ENCODE measurements at regions not wholly inside any gene's neighbourhood (a gene's known extent, or its start where the extent isn't known, plus 50 kb on each side); places are given as distances from the start of the nearest gene placed in this dataset.

GRCh38 chr11:69902337-69902736 lies 83.1 kb upstream of the FGF3 start:
- TF ChIP-seq CTCF (IDR thresholded peaks at IDR 0.05; ENCODE audit: poor library complexity) (no peak), EZH2phosphoT487 (IDR thresholded peaks at IDR 0.05; ENCODE audit: low read depth, severe bottlenecking, unreplicated experiment) (no peak), EZH2 (IDR thresholded peaks at IDR 0.05; ENCODE audit: borderline replicate concordance) (no peak)

Measured in hepatocyte (in vitro differentiated cells).